H1 (cell line): ENCODE measurements at regions not wholly inside any gene's neighbourhood (a gene's known extent, or its start where the extent isn't known, plus 50 kb on each side); places are given as distances from the start of the nearest gene placed in this dataset.

Experiments
- CTCF ChIA-PET: fragments of 300-600 bp; sonication (Branson Sonifier 250); formaldehyde crosslinking; loops from one replicate; lab custom pipeline; 2021; ENCODE audit not compliant: partially characterized antibody; lab: Charles Lee
- POLR2A ChIA-PET: fragments of 300-600 bp; sonication (Branson Sonifier 250); formaldehyde crosslinking; loops from one replicate; lab custom pipeline; 2021; ENCODE audit warnings: inconsistent platforms; ENCODE audit not compliant: partially characterized antibody; lab: Charles Lee
- DNase-seq, 2 experiments: peaks; one replicate each; pipeline versions ENCODE4 v3.0.0 to v3.0.0-alpha.2; 2010 to 2022; ENCODE audit warnings: low spot score in 2 of 2, low read depth in 1 of 2, mixed read lengths in 1 of 2
- FAIRE-seq: peaks from 2 replicates; lab custom pipeline; 2011; peaks lifted over from hg19 to GRCh38; lab: Jason Lieb, UNC
- H2AFZ ChIP-seq: 2 replicates; pipeline ENCODE4 v1.8.1; 2012; ENCODE audit warnings: low read length, inconsistent platforms
- H2AK5ac ChIP-seq: 2 replicates; pipeline ENCODE4 v1.6.1; 2013; ENCODE audit warnings: low read depth, low read length
- H2BK120ac ChIP-seq: replicated peaks from 2 replicates; pipeline ENCODE3; 2013; ENCODE audit warnings: low read depth, low read length, inconsistent platforms
- H2BK12ac ChIP-seq: 2 replicates; pipeline ENCODE4 v1.6.1; 2013; ENCODE audit warnings: low read depth, low read length
- H2BK15ac ChIP-seq: 2 replicates; pipeline ENCODE4 v1.6.1; 2013; ENCODE audit warnings: low read length
- H2BK20ac ChIP-seq: 2 replicates; pipeline ENCODE4 v1.6.1; 2013; ENCODE audit warnings: low read length
- H2BK5ac ChIP-seq: 2 replicates; pipeline ENCODE4 v1.6.1; 2013; ENCODE audit warnings: low read depth, low read length
- H3K14ac ChIP-seq: 2 replicates; pipeline ENCODE4 v1.6.1; 2013; ENCODE audit warnings: inconsistent platforms; ENCODE audit not compliant: insufficient read length
- H3K18ac ChIP-seq: 2 replicates; pipeline ENCODE4 v1.6.1; 2013; ENCODE audit warnings: low read length; ENCODE audit errors: extremely low read depth
- H3K23ac ChIP-seq: 2 replicates; pipeline ENCODE4 v1.6.1; 2013; ENCODE audit warnings: inconsistent platforms; ENCODE audit not compliant: insufficient read length
- H3K23me2 ChIP-seq: 2 replicates; pipeline ENCODE4 v1.6.1; 2013; ENCODE audit warnings: low read depth, low read length
- H3K27ac ChIP-seq: 2 replicates; pipeline ENCODE4 v1.6.1; 2011; ENCODE audit warnings: low read depth, low read length, inconsistent platforms
- H3K27me3 ChIP-seq, 4 experiments: replicated peaks in 1 of 4; 1 replicate in 1 of 4; 2 replicates in 3 of 4; pipeline versions ENCODE4 v1.6.1 to v1.8.1; 2011 to 2013; ENCODE audit warnings: low read length in 3 of 4, mild to moderate bottlenecking in 3 of 4, inconsistent platforms in 2 of 4, mixed read lengths in 2 of 4, moderate library complexity in 1 of 4; ENCODE audit not compliant: control insufficient read depth in 3 of 4, insufficient read depth in 3 of 4; ENCODE audit errors: extremely low read depth in 1 of 4
- H3K36me3 ChIP-seq, 4 experiments: 2 replicates each; pipeline versions ENCODE4 v1.6.1 to v1.8.1; 2011 to 2013; ENCODE audit warnings: mild to moderate bottlenecking in 4 of 4, low read length in 3 of 4, moderate library complexity in 2 of 4, control low read depth in 1 of 4, inconsistent platforms in 1 of 4; ENCODE audit not compliant: insufficient read depth in 4 of 4, control insufficient read depth in 2 of 4
- H3K4ac ChIP-seq: replicated peaks from 2 replicates; pipeline ENCODE3; 2013; ENCODE audit warnings: low read length, low read depth, mixed read lengths, inconsistent platforms; ENCODE audit not compliant: insufficient read length
- H3K4me1 ChIP-seq, 4 experiments: replicated peaks in 1 of 4; 1 replicate in 1 of 4; 2 replicates in 3 of 4; pipeline versions ENCODE4 v1.6.1 to v1.8.1; 2011 to 2013; ENCODE audit warnings: low read length in 3 of 4, inconsistent platforms in 2 of 4, mixed read lengths in 1 of 4; ENCODE audit not compliant: insufficient read depth in 4 of 4, control insufficient read depth in 3 of 4
- H3K4me2 ChIP-seq, 2 experiments: 2 replicates each; pipeline versions ENCODE4 v1.6.1 to v1.8.1; 2011 to 2013; ENCODE audit warnings: low read depth in 2 of 2, low read length in 2 of 2, control low read depth in 1 of 2, inconsistent platforms in 1 of 2, mild to moderate bottlenecking in 1 of 2; ENCODE audit not compliant: insufficient read depth in 1 of 2
- H3K4me3 ChIP-seq, 4 experiments: fragments of 200-600, 300-600 bp in 1 of 4; sonication (generic), shearing (Covaris generic), sonication (Bioruptor Twin) in 1 of 4; 2 replicates each; pipeline versions ENCODE4 v1.5.1 to v1.8.1; 2011 to 2016; ENCODE audit warnings: low read length in 4 of 4, low read depth in 3 of 4, control low read depth in 2 of 4, inconsistent platforms in 2 of 4, mild to moderate bottlenecking in 2 of 4, mixed read lengths in 1 of 4, moderate library complexity in 1 of 4; ENCODE audit not compliant: insufficient read depth in 2 of 4; ENCODE audit errors: extremely low read depth in 1 of 4
- H3K56ac ChIP-seq: replicated peaks from 2 replicates; pipeline ENCODE3; 2013; ENCODE audit warnings: low read depth, mild to moderate bottlenecking, mixed read lengths, low read length, inconsistent platforms; ENCODE audit not compliant: insufficient read length
- H3K79me1 ChIP-seq: 2 replicates; pipeline ENCODE4 v1.6.1; 2013; ENCODE audit warnings: low read depth, low read length, control low read depth
- H3K79me2 ChIP-seq, 2 experiments: 2 replicates each; pipeline versions ENCODE4 v1.6.1 to v1.8.1; 2012 to 2013; ENCODE audit warnings: low read length in 2 of 2, mild to moderate bottlenecking in 2 of 2, inconsistent platforms in 1 of 2; ENCODE audit not compliant: insufficient read depth in 2 of 2, control insufficient read depth in 1 of 2
- H3K9ac ChIP-seq, 4 experiments: replicated peaks in 1 of 4; 1 replicate in 1 of 4; 2 replicates in 3 of 4; pipeline versions ENCODE4 v1.6.1 to v1.8.1; 2011 to 2013; ENCODE audit warnings: low read depth in 3 of 4, low read length in 3 of 4, control low read depth in 2 of 4, mild to moderate bottlenecking in 2 of 4, moderate library complexity in 2 of 4, inconsistent platforms in 1 of 4; ENCODE audit errors: extremely low read depth in 1 of 4
- H3K9me3 ChIP-seq, 2 experiments: 2 replicates each; pipeline versions ENCODE4 v1.6.1 to v1.8.1; 2012 to 2013; ENCODE audit warnings: mild to moderate bottlenecking in 2 of 2, moderate library complexity in 2 of 2, control low read depth in 1 of 2, inconsistent platforms in 1 of 2, low read depth in 1 of 2, low read length in 1 of 2, mixed read lengths in 1 of 2; ENCODE audit not compliant: insufficient read depth in 2 of 2
- H4K20me1 ChIP-seq, 2 experiments: replicated peaks in 1 of 2; 2 replicates each; pipeline versions ENCODE3 to v1.8.1; 2011 to 2013; ENCODE audit warnings: inconsistent platforms in 2 of 2, low read length in 2 of 2, mild to moderate bottlenecking in 1 of 2; ENCODE audit not compliant: insufficient read depth in 2 of 2, control insufficient read depth in 1 of 2
- H4K5ac ChIP-seq: 2 replicates; pipeline ENCODE4 v1.6.1; 2013; ENCODE audit warnings: low read length, low read depth, mixed read lengths, inconsistent platforms; ENCODE audit not compliant: insufficient read length
- H4K8ac ChIP-seq: 2 replicates; pipeline ENCODE4 v1.8.0; 2013; ENCODE audit warnings: mild to moderate bottlenecking, moderate library complexity, low read length, inconsistent platforms; ENCODE audit not compliant: insufficient read depth; ENCODE audit errors: extremely low read depth
- H4K91ac ChIP-seq: replicated peaks from 2 replicates; pipeline ENCODE3; 2013; ENCODE audit warnings: low read length, mixed read lengths, inconsistent platforms; ENCODE audit not compliant: insufficient read length
- CHD1 ChIP-seq: IDR thresholded peaks from 2 replicates; pipeline ENCODE4 v1.6.1; 2012; ENCODE audit warnings: low read depth, low read length, improper control_type of control experiment
- EP300 ChIP-seq, 2 experiments: IDR thresholded peaks; 1 replicate in 1 of 2; 2 replicates in 1 of 2; pipeline ENCODE4 v1.6.1; 2011 to 2012; ENCODE audit warnings: low read depth in 2 of 2, low read length in 2 of 2, mild to moderate bottlenecking in 2 of 2, borderline replicate concordance in 1 of 2, inconsistent platforms in 1 of 2, moderate library complexity in 1 of 2
- FOSL1 ChIP-seq: IDR thresholded peaks from 2 replicates; pipeline ENCODE4 v1.6.1; 2011; ENCODE audit warnings: mild to moderate bottlenecking, low read depth, low read length, moderate library complexity; ENCODE audit not compliant: insufficient read depth
- SAP30 ChIP-seq: fragments of 300-600 bp; sonication (generic); IDR thresholded peaks from 2 replicates; pipeline ENCODE4 v1.7.1; 2012; ENCODE audit warnings: low read length, moderate library complexity, mild to moderate bottlenecking, inconsistent platforms; ENCODE audit not compliant: insufficient read depth, insufficient replicate concordance
- WGBS, 2 experiments: shearing (Covaris generic) in 1 of 2; methylation state at CpG; one replicate each; pipeline versions ENCODE4 v1.1.6 to v1.1.7; 2013 to 2015; ENCODE audit warnings: low lambda C conversion rate in 2 of 2, mixed read lengths in 2 of 2, inconsistent platforms in 1 of 2, low coverage in 1 of 2, missing lambda C conversion rate in 1 of 2; ENCODE audit not compliant: insufficient replicate concordance in 2 of 2, insufficient coverage in 1 of 2, insufficient read length in 1 of 2; ENCODE audit errors: extremely low coverage in 1 of 2, missing lambda C conversion rate in 1 of 2; 5-methylcytosine and 5-hydroxymethylcytosine counted together

DNA sequence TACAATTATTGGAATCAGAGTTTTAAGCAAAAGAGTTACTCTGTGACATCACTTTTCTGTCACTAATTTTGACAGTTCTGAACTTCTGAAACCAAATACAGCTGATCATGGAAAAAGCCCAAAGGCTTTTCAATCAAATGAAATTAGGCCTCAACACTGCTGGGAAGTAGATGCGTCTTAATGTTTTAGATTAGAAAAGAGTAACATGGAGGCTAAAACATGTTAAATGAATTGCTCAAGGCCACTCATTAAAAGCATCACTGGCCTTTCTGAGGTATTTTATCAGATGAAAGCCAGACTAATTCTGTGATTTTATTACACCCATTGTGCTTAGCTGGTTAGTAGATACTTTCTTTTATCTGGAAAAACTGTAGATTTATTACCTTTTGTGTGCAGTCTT is 672.6 kb downstream of the CENPC start:
- Histone ChIP-seq H3K4me3 (no peak overlapping the region), H3K56ac (no peak overlapping the region), H4K91ac (no peak overlapping the region), H3K4ac (no peak overlapping the region), H3K9me3 (no peaks in the 10 kb centered on the region), H3K36me3 (no peaks in the 10 kb centered on the region), H4K20me1 (no peaks in the 10 kb centered on the region), H3K27ac (no peak overlapping the region), H4K8ac (no peak overlapping the region), H3K79me1 (no peaks in the 10 kb centered on the region), H2AK5ac (no peak overlapping the region), H2AFZ (no peak overlapping the region), H3K18ac (no peak overlapping the region), H2BK12ac (no peak overlapping the region), H4K5ac (no peak overlapping the region), H3K23ac (no peak overlapping the region), H2BK5ac (no peak overlapping the region), H3K4me1 (no peaks in the 10 kb centered on the region), H3K4me2 (no peak overlapping the region), H2BK120ac (no peak overlapping the region), H3K23me2 (no peaks in the 10 kb centered on the region), H3K9ac (no peak overlapping the region), H3K79me2 (no peaks in the 10 kb centered on the region), H2BK20ac (no peak overlapping the region), H2BK15ac (no peak overlapping the region), H3K27me3 (no peaks in the 10 kb centered on the region), H3K14ac (no peak overlapping the region)
- WGBS, 2 experiments: 95% methylated on average over 1 of the region's 1 CpG; no CpG with 5 or more reads in 1 of the 2 experiments
- FAIRE-seq (no peak), DNase-seq (no peak)
- CTCF ChIA-PET: no interaction called here
- TF ChIP-seq CHD1 (no peak), EP300 (IDR thresholded peaks at IDR 0.05; ENCODE audit: borderline replicate concordance in 1 of 2, low read depth in 2 of 2, low read length in 2 of 2) (no peak), SAP30 (no peak), FOSL1 (no peak)
- POLR2A ChIA-PET: no interaction called here
